ENCODE measurements at regions not wholly inside any gene's neighbourhood (a gene's known extent, or its start where the extent isn't known, plus 50 kb on each side); places are given as distances from the start of the nearest gene placed in this dataset.

GRCh38 chr1:38241594-38242334 is 195.2 kb upstream of the POU3F1 start:
- Histone ChIP-seq H3K9me3 (ENCODE audit: control insufficient read depth, low read length) (no peaks in the 10 kb centered on the region), H3K4me2 (ENCODE audit: low read length, poor library complexity, severe bottlenecking) (no peak overlapping the region), H2BK120ac (ENCODE audit: low read depth, low read length) (no peak overlapping the region), H3K23ac (ENCODE audit: low read length in 2 of 2) (no peak overlapping the region), H2AK5ac (ENCODE audit: low read length, severe bottlenecking) (no peak overlapping the region), H3K14ac (ENCODE audit: low read length in 2 of 2) (no peak overlapping the region), H2AFZ (ENCODE audit: low read depth, low read length) (no peak overlapping the region), H3K36me3 (ENCODE audit: control insufficient read depth in 1 of 2, insufficient read depth in 2 of 2, low read depth in 1 of 2, low read length in 2 of 2) (no peaks in the 10 kb centered on the region), H4K8ac (ENCODE audit: low read length) (no peak overlapping the region), H3K4ac (ENCODE audit: low read depth in 1 of 2, low read length in 2 of 2) (no peak overlapping the region), H2BK12ac (ENCODE audit: low read length in 2 of 2) (no peak overlapping the region), H3K4me1 (ENCODE audit: control insufficient read depth, insufficient read depth, low read depth, low read length) (peaks cover 3% of the 10 kb centered on the region), H3K27ac (ENCODE audit: low read length, poor library complexity, severe bottlenecking) (no peak overlapping the region), H3K9ac (ENCODE audit: low read length) (no peak overlapping the region), H4K91ac (ENCODE audit: low read length) (no peak overlapping the region), H2BK5ac (ENCODE audit: low read depth, low read length, poor library complexity, severe bottlenecking) (no peak overlapping the region), H2BK15ac (ENCODE audit: low read depth, poor library complexity, severe bottlenecking) (no peak overlapping the region), H3K4me3 (ENCODE audit: insufficient read depth in 1 of 2, low read depth in 1 of 2, low read length in 2 of 2) (no peak overlapping the region), H3K27me3 (ENCODE audit: control insufficient read depth in 1 of 2, insufficient read depth in 1 of 2, low read length in 2 of 2) (peaks cover 34 to 50% of the 10 kb centered on the region in 2 experiments), H3K18ac (ENCODE audit: low read depth in 1 of 2, low read length in 2 of 2) (no peak overlapping the region), H3K79me1 (replicated peaks; ENCODE audit: low read length, poor library complexity, severe bottlenecking) (no peaks in the 10 kb centered on the region)
- WGBS: 80% methylated on average over 6 of the region's 6 CpGs
- DNase-seq: no peak

- H4K8ac ChIP-seq (ENCODE audit: low read length): no peak overlapping the region
- no peak overlapping the region for H3K4me3 ChIP-seq (ENCODE audit: insufficient read depth in 1 of 2, low read depth in 1 of 2, low read length in 2 of 2)
- H3K27me3 ChIP-seq (ENCODE audit: control insufficient read depth in 1 of 2, insufficient read depth in 1 of 2, low read length in 2 of 2): peaks cover 35 to 57% of the 10 kb centered on the region in 2 experiments
- H3K9ac ChIP-seq (ENCODE audit: low read length): no peak overlapping the region
- no peak overlapping the region for H3K27ac ChIP-seq (ENCODE audit: low read length, poor library complexity, severe bottlenecking)
- H3K23ac ChIP-seq (ENCODE audit: low read length in 2 of 2): no peak overlapping the region
- H3K79me1 ChIP-seq (replicated peaks; ENCODE audit: low read length, poor library complexity, severe bottlenecking): no peaks in the 10 kb centered on the region
- no peak overlapping the region for H2AFZ ChIP-seq (ENCODE audit: low read depth, low read length)
- H4K91ac ChIP-seq (ENCODE audit: low read length): no peak overlapping the region
- no peak overlapping the region for H3K14ac ChIP-seq (ENCODE audit: low read length in 2 of 2)
- H2BK15ac ChIP-seq (ENCODE audit: low read depth, poor library complexity, severe bottlenecking): no peak overlapping the region
- H2BK12ac ChIP-seq (ENCODE audit: low read length in 2 of 2): no peak overlapping the region
- no peaks in the 10 kb centered on the region for H3K9me3 ChIP-seq (ENCODE audit: control insufficient read depth, low read length)
- no peak overlapping the region for H2BK5ac ChIP-seq (ENCODE audit: low read depth, low read length, poor library complexity, severe bottlenecking)
- H3K4me2 ChIP-seq (ENCODE audit: low read length, poor library complexity, severe bottlenecking): no peak overlapping the region
- no peaks in the 10 kb centered on the region for H3K36me3 ChIP-seq (ENCODE audit: control insufficient read depth in 1 of 2, insufficient read depth in 2 of 2, low read depth in 1 of 2, low read length in 2 of 2)
- no peak overlapping the region for H2BK120ac ChIP-seq (ENCODE audit: low read depth, low read length)
- H2AK5ac ChIP-seq (ENCODE audit: low read length, severe bottlenecking): no peak overlapping the region
- H3K18ac ChIP-seq (ENCODE audit: low read depth in 1 of 2, low read length in 2 of 2): no peak overlapping the region
- WGBS: 90% methylated on average over 2 of the region's 2 CpGs
- DNase-seq: no peak
- peaks cover 2% of the 10 kb centered on the region for H3K4me1 ChIP-seq (ENCODE audit: control insufficient read depth, insufficient read depth, low read depth, low read length)
- no peak overlapping the region for H3K4ac ChIP-seq (ENCODE audit: low read depth in 1 of 2, low read length in 2 of 2)
These were observed 194.0 kb upstream of the POU3F1 start for GRCh38 chr1:38240618-38241017.

DNA sequence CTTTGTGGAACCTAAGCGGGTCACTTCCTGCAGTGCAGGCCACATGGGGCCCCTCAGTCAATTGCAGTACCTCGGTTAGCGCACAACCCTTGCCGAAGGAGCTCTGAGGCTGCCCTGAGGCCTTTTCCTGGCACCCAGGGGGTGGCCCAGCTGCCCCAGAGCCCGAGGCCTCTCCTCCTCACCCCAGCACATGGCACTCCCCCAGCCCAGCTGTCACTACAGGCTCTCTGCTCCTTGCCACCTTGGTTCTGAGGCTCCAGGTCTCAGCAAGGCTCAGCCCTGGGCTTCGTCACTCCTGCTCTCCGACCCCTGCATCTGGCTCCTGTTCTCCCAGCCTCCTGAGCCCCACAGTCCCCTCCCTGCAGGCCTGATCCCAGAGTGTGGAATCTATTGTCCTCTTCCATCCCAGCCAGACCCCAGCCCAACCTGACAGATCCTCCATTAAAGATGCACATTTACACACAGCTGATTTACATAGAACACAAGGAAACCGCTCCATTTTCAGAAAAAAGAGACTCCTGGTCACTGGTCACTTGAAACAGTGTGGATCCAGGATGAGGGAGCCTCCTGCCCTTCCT is 192.8 kb upstream of the POU3F1 start:
- Histone ChIP-seq H3K36me3 (ENCODE audit: control insufficient read depth in 1 of 2, insufficient read depth in 2 of 2, low read depth in 1 of 2, low read length in 2 of 2) (no peaks in the 10 kb centered on the region), H2AFZ (ENCODE audit: low read depth, low read length) (no peak overlapping the region), H3K14ac (ENCODE audit: low read length in 2 of 2) (no peak overlapping the region), H4K91ac (ENCODE audit: low read length) (no peak overlapping the region), H3K27me3 (ENCODE audit: control insufficient read depth in 1 of 2, insufficient read depth in 1 of 2, low read length in 2 of 2) (peaks cover 30 to 57% of the 10 kb centered on the region in 2 experiments), H3K4me3 (ENCODE audit: insufficient read depth in 1 of 2, low read depth in 1 of 2, low read length in 2 of 2) (no peak overlapping the region), H2BK120ac (ENCODE audit: low read depth, low read length) (no peak overlapping the region), H3K79me1 (replicated peaks; ENCODE audit: low read length, poor library complexity, severe bottlenecking) (no peaks in the 10 kb centered on the region), H2BK12ac (ENCODE audit: low read length in 2 of 2) (no peak overlapping the region), H3K9ac (ENCODE audit: low read length) (no peak overlapping the region), H2BK5ac (ENCODE audit: low read depth, low read length, poor library complexity, severe bottlenecking) (no peak overlapping the region), H3K4ac (ENCODE audit: low read depth in 1 of 2, low read length in 2 of 2) (no peak overlapping the region), H2BK15ac (ENCODE audit: low read depth, poor library complexity, severe bottlenecking) (no peak overlapping the region), H3K4me2 (ENCODE audit: low read length, poor library complexity, severe bottlenecking) (no peak overlapping the region), H3K27ac (ENCODE audit: low read length, poor library complexity, severe bottlenecking) (no peak overlapping the region), H3K4me1 (ENCODE audit: control insufficient read depth, insufficient read depth, low read depth, low read length) (peaks cover 2% of the 10 kb centered on the region), H3K18ac (ENCODE audit: low read depth in 1 of 2, low read length in 2 of 2) (no peak overlapping the region), H4K8ac (ENCODE audit: low read length) (no peak overlapping the region), H2AK5ac (ENCODE audit: low read length, severe bottlenecking) (no peak overlapping the region), H3K9me3 (ENCODE audit: control insufficient read depth, low read length) (no peaks in the 10 kb centered on the region), H3K23ac (ENCODE audit: low read length in 2 of 2) (no peak overlapping the region)
- DNase-seq: no peak
- WGBS: 61% methylated on average over 8 of the region's 8 CpGs

DNA sequence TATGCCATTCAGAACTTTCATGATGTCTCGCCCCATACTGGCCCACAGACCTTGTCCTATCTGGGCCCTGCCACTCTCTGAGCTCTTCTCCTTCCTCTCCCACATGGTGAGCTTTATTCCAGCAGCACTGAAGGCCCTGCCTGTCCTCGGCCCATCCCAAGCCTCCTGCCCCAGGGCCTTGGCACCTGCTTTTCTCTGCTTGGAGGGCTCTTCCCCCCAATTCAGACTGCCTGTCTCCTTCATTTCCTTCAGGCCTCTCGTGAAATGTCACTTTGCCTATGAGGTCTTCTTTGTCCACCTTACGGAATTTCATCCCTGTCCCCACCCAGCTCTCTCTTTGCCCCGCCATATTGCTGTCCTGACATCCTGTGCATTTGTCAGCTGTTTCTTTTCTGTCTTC is 191.7 kb upstream of the POU3F1 start:
- Histone ChIP-seq H3K14ac (ENCODE audit: low read length in 2 of 2) (no peak overlapping the region), H2BK5ac (ENCODE audit: low read depth, low read length, poor library complexity, severe bottlenecking) (no peak overlapping the region), H3K27me3 (ENCODE audit: control insufficient read depth in 1 of 2, insufficient read depth in 1 of 2, low read length in 2 of 2) (peaks cover 21 to 48% of the 10 kb centered on the region in 2 experiments), H3K9ac (ENCODE audit: low read length) (no peak overlapping the region), H2BK12ac (ENCODE audit: low read length in 2 of 2) (no peak overlapping the region), H3K79me1 (replicated peaks; ENCODE audit: low read length, poor library complexity, severe bottlenecking) (no peaks in the 10 kb centered on the region), H3K9me3 (ENCODE audit: control insufficient read depth, low read length) (no peaks in the 10 kb centered on the region), H2AFZ (ENCODE audit: low read depth, low read length) (no peak overlapping the region), H4K91ac (ENCODE audit: low read length) (no peak overlapping the region), H3K23ac (ENCODE audit: low read length in 2 of 2) (no peak overlapping the region), H2BK15ac (ENCODE audit: low read depth, poor library complexity, severe bottlenecking) (no peak overlapping the region), H3K36me3 (ENCODE audit: control insufficient read depth in 1 of 2, insufficient read depth in 2 of 2, low read depth in 1 of 2, low read length in 2 of 2) (no peaks in the 10 kb centered on the region), H3K4ac (ENCODE audit: low read depth in 1 of 2, low read length in 2 of 2) (no peak overlapping the region), H2BK120ac (ENCODE audit: low read depth, low read length) (no peak overlapping the region), H3K4me2 (ENCODE audit: low read length, poor library complexity, severe bottlenecking) (no peak overlapping the region), H3K18ac (ENCODE audit: low read depth in 1 of 2, low read length in 2 of 2) (no peak overlapping the region), H3K4me1 (ENCODE audit: control insufficient read depth, insufficient read depth, low read depth, low read length) (peaks cover 2% of the 10 kb centered on the region), H3K4me3 (ENCODE audit: insufficient read depth in 1 of 2, low read depth in 1 of 2, low read length in 2 of 2) (no peak overlapping the region), H2AK5ac (ENCODE audit: low read length, severe bottlenecking) (no peak overlapping the region), H3K27ac (ENCODE audit: low read length, poor library complexity, severe bottlenecking) (no peak overlapping the region), H4K8ac (ENCODE audit: low read length) (no peak overlapping the region)
- WGBS: 69% methylated on average over 5 of the region's 5 CpGs
- DNase-seq: no peak

All from mesenchymal stem cell (in vitro differentiated cells and primary cell).